HCT116 (cell line): ENCODE measurements at regions not wholly inside any gene's neighbourhood (a gene's known extent, or its start where the extent isn't known, plus 50 kb on each side); places are given as distances from the start of the nearest gene placed in this dataset.

Experiments used
- ATAC-seq: fragments of 200-7000 bp; cut with Tn5 transposase; 2 replicates; pipeline ENCODE4 v1.9.1; 2020; ENCODE audit warnings: mild to moderate bottlenecking, moderate library complexity
- BruUV-seq: library from RNA; stranded (reverse); fragments of 400-500 nt; replicated peaks from 2 replicates; lab custom pipeline; 2021; lab: Mats Ljungman, UMichigan
- CTCF ChIA-PET: fragments of 300-600 bp; sonication (Branson Sonifier 250); formaldehyde crosslinking; loops from one replicate; lab custom pipeline; 2021; ENCODE audit warnings: antibody characterized with exemption; lab: Charles Lee
- POLR2A ChIA-PET: fragments of 300-600, 350-600 bp; sonication (Branson Sonifier 250); formaldehyde crosslinking; loops from one replicate; lab custom pipeline; 2021; ENCODE audit warnings: antibody characterized with exemption; lab: Charles Lee
- RAD21 ChIA-PET, 2 experiments: fragments of 300-600 bp; sonication (Branson Sonifier 250); formaldehyde crosslinking; loops; one replicate each; lab custom pipeline; 2023; ENCODE audit warnings: low total read pairs in 2 of 2; ENCODE audit not compliant: uncharacterized antibody in 2 of 2, unreplicated experiment in 2 of 2, low non-redundant PET in 1 of 2; lab: Charles Lee
- DNase-seq: peaks from one replicate; pipeline ENCODE4 v3.0.0-alpha.2; 2010; ENCODE audit warnings: low read depth, low spot score
- H2AFZ ChIP-seq: fragments of 200-600 bp; shearing (Covaris generic), sonication (generic); 2 replicates; pipeline ENCODE4 v1.6.1; 2017; ENCODE audit warnings: low read depth, mixed run types, mixed read lengths, antibody characterized with exemption, low read length; ENCODE audit not compliant: poor library complexity, severe bottlenecking
- H3K27ac ChIP-seq: 2 replicates; pipeline ENCODE4 v1.5.1; 2012; ENCODE audit warnings: low read depth, low read length
- H3K27me3 ChIP-seq: fragments of 200-600 bp; sonication (generic); 2 replicates; pipeline ENCODE4 v1.6.1; 2016; ENCODE audit warnings: mixed run types, low read length, mixed read lengths; ENCODE audit not compliant: insufficient read depth
- H3K36me3 ChIP-seq, 2 experiments: fragments of 200-500 bp in 1 of 2; fragments of 200-600 bp in 1 of 2; sonication (Bioruptor generic) in 1 of 2; sonication (generic) in 1 of 2; 2 replicates each; pipeline versions ENCODE4 v1.5.1 to v1.6.1; 2014 to 2016; ENCODE audit warnings: low read length in 2 of 2, inconsistent platforms in 1 of 2, mixed read lengths in 1 of 2, mixed run types in 1 of 2; ENCODE audit not compliant: insufficient read depth in 2 of 2, control insufficient read depth in 1 of 2
- H3K4me1 ChIP-seq, 2 experiments: fragments of 200-600 bp in 1 of 2; sonication (generic) in 1 of 2; 2 replicates each; pipeline versions ENCODE4 v1.5.1 to v1.6.1; 2012 to 2017; ENCODE audit warnings: low read length in 2 of 2, inconsistent platforms in 1 of 2, mild to moderate bottlenecking in 1 of 2, mixed read lengths in 1 of 2, mixed run types in 1 of 2, moderate library complexity in 1 of 2; ENCODE audit not compliant: insufficient read depth in 2 of 2, control insufficient read depth in 1 of 2
- H3K4me2 ChIP-seq: fragments of 200-600 bp; sonication (generic); 2 replicates; pipeline ENCODE4 v1.6.1; 2017; ENCODE audit warnings: mixed run types, low read length, mixed read lengths
- H3K4me3 ChIP-seq, 2 experiments: fragments of 200-600 bp in 1 of 2; sonication (generic) in 1 of 2; replicated peaks in 1 of 2; 2 replicates each; pipeline ENCODE4 v1.5.1; 2011 to 2016; ENCODE audit warnings: low read length in 2 of 2, control low read depth in 1 of 2, low read depth in 1 of 2, mild to moderate bottlenecking in 1 of 2, mixed read lengths in 1 of 2, mixed run types in 1 of 2
- H3K79me2 ChIP-seq: fragments of 200-600 bp; sonication (generic); 2 replicates; pipeline ENCODE4 v1.6.1; 2017; ENCODE audit warnings: mild to moderate bottlenecking, mixed run types, low read length, moderate library complexity, mixed read lengths; ENCODE audit not compliant: insufficient read depth
- H3K9ac ChIP-seq: fragments of 200-600 bp; sonication (generic); 2 replicates; pipeline ENCODE4 v1.6.1; 2016; ENCODE audit warnings: low read length, mixed read lengths
- H3K9me2 ChIP-seq: fragments of 200-600 bp; sonication (generic), shearing (Covaris generic); 2 replicates; pipeline ENCODE4 v1.6.1; 2017; ENCODE audit warnings: mixed run types, mild to moderate bottlenecking, moderate library complexity; ENCODE audit not compliant: insufficient read depth
- H3K9me3 ChIP-seq, 2 experiments: fragments of 200-500 bp in 1 of 2; fragments of 200-600 bp in 1 of 2; sonication (Bioruptor generic) in 1 of 2; sonication (generic) in 1 of 2; 2 replicates each; pipeline ENCODE4 v1.6.1; 2014 to 2017; ENCODE audit warnings: low read length in 2 of 2, mixed read lengths in 2 of 2, inconsistent platforms in 1 of 2, low read depth in 1 of 2, mild to moderate bottlenecking in 1 of 2, mixed run types in 1 of 2, moderate library complexity in 1 of 2; ENCODE audit not compliant: control insufficient read depth in 1 of 2, insufficient read depth in 1 of 2
- H4K20me1 ChIP-seq: fragments of 200-600 bp; sonication (generic), shearing (Covaris generic); 2 replicates; pipeline ENCODE4 v1.6.1; 2017; ENCODE audit warnings: mixed run types, mild to moderate bottlenecking, moderate library complexity; ENCODE audit not compliant: insufficient read depth
- EGR1 ChIP-seq: IDR thresholded peaks from 2 replicates; pipeline ENCODE4 v1.6.1; 2012; ENCODE audit warnings: low read depth
- FOSL1 ChIP-seq: IDR thresholded peaks from 2 replicates; pipeline ENCODE4 v1.6.1; 2012; ENCODE audit warnings: low read depth
- POLR2A ChIP-seq: IDR thresholded peaks from 2 replicates; pipeline ENCODE4 v1.7.0; 2011; ENCODE audit warnings: borderline replicate concordance; ENCODE audit not compliant: insufficient read depth, insufficient read length; ENCODE audit errors: extremely low read depth
- POLR2AphosphoS5 ChIP-seq: IDR thresholded peaks from 2 replicates; pipeline ENCODE4 v1.6.1; 2011; ENCODE audit warnings: mild to moderate bottlenecking, low read depth, low read length, moderate library complexity
- RAD21 ChIP-seq: IDR thresholded peaks from 2 replicates; pipeline ENCODE4 v1.6.1; 2012; ENCODE audit warnings: low read depth, mild to moderate bottlenecking
- SIN3A ChIP-seq: IDR thresholded peaks from 2 replicates; pipeline ENCODE4 v1.6.1; 2012; ENCODE audit warnings: low read depth
- SP1 ChIP-seq: IDR thresholded peaks from 2 replicates; pipeline ENCODE4 v1.6.1; 2012; ENCODE audit warnings: low read depth
- YY1 ChIP-seq: IDR thresholded peaks from 2 replicates; pipeline ENCODE4 v1.6.1; 2011; ENCODE audit warnings: low read length, low read depth, moderate library complexity, mild to moderate bottlenecking; ENCODE audit not compliant: insufficient replicate concordance; ENCODE audit errors: extremely low read depth
- ZFX ChIP-seq: fragments of 450-650 bp; IDR thresholded peaks from 2 replicates; pipeline ENCODE4 v1.6.1; 2017
- intact Hi-C: fragments of 100-400 bp; cut with micrococcal nuclease; formaldehyde crosslinking; loops from 2 replicates; pipeline ENCODE4 v1.10.0; 2022
- TF ChIP-seq, protein P1 (sequence below): IDR thresholded peaks from 2 replicates; pipeline ENCODE4 v1.6.1; 2012
- TF ChIP-seq, protein P2 (sequence below): IDR thresholded peaks from 2 replicates; pipeline ENCODE4 v1.6.1; 2012; ENCODE audit warnings: low read depth

DNA sequence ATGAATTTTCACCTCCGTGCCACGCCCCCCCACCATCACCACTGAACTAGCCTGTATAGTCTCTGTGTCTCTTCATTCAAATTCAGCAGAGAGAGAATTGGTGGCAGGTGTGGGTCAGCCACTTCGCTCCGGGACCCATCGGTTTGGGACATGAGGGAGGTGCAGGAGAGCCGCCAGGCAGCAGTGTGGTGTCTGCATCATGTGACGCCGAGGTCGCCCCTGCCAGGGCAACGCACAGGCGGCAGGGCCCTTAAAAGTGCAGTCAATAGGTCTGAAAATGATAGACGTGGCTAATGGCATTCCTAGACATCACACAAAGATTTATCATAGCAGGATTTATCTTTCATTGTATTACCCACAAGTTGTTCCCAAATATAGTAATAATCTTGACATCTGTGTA, 100.6 kb upstream of the RNF32 start:
- no peak overlapping the region for H3K4me3 ChIP-seq
- intact Hi-C loops: no loop called here
- BruUV-seq: no TSS peak
- H3K36me3 ChIP-seq: no peaks in the 10 kb centered on the region
- TF ChIP-seq, protein P1, sequence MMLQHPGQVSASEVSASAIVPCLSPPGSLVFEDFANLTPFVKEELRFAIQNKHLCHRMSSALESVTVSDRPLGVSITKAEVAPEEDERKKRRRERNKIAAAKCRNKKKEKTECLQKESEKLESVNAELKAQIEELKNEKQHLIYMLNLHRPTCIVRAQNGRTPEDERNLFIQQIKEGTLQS: no peak
- TF ChIP-seq ZFX (no peak), SP1 (no peak)
- no peak overlapping the region for H3K4me2 ChIP-seq
- ChIA-PET CTCF (no interaction called here), RAD21 (no interaction called here), POLR2A (no interaction called here)
- H2AFZ ChIP-seq: no peak overlapping the region
- no peaks in the 10 kb centered on the region for H3K4me1 ChIP-seq
- DNase-seq (no peak), ATAC-seq (no peak)
- no peaks in the 10 kb centered on the region for H3K9me3 ChIP-seq
- no peak overlapping the region for H3K9ac ChIP-seq
- H4K20me1 ChIP-seq: no peaks in the 10 kb centered on the region
- no peak overlapping the region for H3K27ac ChIP-seq
- H3K79me2 ChIP-seq: no peaks in the 10 kb centered on the region
- H3K27me3 ChIP-seq: peaks cover 12% of the 10 kb centered on the region
- H3K9me2 ChIP-seq: no peaks in the 10 kb centered on the region

DNA sequence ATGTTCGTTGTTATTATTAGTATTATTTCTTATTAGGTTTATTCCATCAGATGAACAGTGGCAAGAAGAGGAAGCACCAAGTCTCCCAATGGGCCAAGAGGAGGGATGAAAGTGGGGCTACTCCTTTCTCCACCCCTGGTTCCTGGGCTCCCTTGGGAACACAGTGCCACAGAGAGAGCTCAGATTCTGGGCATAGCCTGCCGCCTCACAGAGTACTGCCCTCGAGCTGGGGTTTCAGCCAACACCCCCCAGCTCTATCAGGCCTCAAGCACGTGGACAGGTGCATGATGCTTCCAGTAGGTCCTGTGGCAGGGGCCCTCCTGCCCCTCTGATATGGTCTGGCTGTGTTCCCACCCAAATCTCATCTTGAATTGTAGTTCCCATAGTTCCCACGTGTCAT, 103.6 kb upstream of the RNF32 start:
- no peak for DNase-seq
- no peak overlapping the region for H3K9ac ChIP-seq
- no peaks in the 10 kb centered on the region for H3K9me3 ChIP-seq
- ChIA-PET CTCF (no interaction called here), POLR2A (no interaction called here), RAD21 (no interaction called here)
- no TSS peak for BruUV-seq
- TF ChIP-seq EGR1: no peak
- TF ChIP-seq POLR2A: no peak
- TF ChIP-seq, protein P2, sequence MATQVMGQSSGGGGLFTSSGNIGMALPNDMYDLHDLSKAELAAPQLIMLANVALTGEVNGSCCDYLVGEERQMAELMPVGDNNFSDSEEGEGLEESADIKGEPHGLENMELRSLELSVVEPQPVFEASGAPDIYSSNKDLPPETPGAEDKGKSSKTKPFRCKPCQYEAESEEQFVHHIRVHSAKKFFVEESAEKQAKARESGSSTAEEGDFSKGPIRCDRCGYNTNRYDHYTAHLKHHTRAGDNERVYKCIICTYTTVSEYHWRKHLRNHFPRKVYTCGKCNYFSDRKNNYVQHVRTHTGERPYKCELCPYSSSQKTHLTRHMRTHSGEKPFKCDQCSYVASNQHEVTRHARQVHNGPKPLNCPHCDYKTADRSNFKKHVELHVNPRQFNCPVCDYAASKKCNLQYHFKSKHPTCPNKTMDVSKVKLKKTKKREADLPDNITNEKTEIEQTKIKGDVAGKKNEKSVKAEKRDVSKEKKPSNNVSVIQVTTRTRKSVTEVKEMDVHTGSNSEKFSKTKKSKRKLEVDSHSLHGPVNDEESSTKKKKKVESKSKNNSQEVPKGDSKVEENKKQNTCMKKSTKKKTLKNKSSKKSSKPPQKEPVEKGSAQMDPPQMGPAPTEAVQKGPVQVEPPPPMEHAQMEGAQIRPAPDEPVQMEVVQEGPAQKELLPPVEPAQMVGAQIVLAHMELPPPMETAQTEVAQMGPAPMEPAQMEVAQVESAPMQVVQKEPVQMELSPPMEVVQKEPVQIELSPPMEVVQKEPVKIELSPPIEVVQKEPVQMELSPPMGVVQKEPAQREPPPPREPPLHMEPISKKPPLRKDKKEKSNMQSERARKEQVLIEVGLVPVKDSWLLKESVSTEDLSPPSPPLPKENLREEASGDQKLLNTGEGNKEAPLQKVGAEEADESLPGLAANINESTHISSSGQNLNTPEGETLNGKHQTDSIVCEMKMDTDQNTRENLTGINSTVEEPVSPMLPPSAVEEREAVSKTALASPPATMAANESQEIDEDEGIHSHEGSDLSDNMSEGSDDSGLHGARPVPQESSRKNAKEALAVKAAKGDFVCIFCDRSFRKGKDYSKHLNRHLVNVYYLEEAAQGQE: no peak
- no peak for TF ChIP-seq POLR2AphosphoS5
- no peak for TF ChIP-seq SIN3A
- TF ChIP-seq, protein P1: no peak
- TF ChIP-seq YY1: no peak
- TF ChIP-seq FOSL1: no peak
- TF ChIP-seq RAD21: no peak
- H3K4me1 ChIP-seq: no peaks in the 10 kb centered on the region
- no peak overlapping the region for H2AFZ ChIP-seq
- no peak overlapping the region for H3K27ac ChIP-seq
- H3K4me2 ChIP-seq: no peak overlapping the region
- intact Hi-C loops: no loop called here
- no peak for ATAC-seq
- H4K20me1 ChIP-seq: no peaks in the 10 kb centered on the region
- H3K4me3 ChIP-seq: no peak overlapping the region
- no peaks in the 10 kb centered on the region for H3K9me2 ChIP-seq
- no peaks in the 10 kb centered on the region for H3K36me3 ChIP-seq
- H3K27me3 ChIP-seq: peaks cover 12% of the 10 kb centered on the region
- no peaks in the 10 kb centered on the region for H3K79me2 ChIP-seq
